Thoracic aorta (tissue), 2 donors: ENCODE measurements at regions not wholly inside any gene's neighbourhood (a gene's known extent, or its start where the extent isn't known, plus 50 kb on each side); places are given as distances from the start of the nearest gene placed in this dataset.

Source experiments
- ATAC-seq: fragments of 150-250 bp; one replicate; pipeline ENCODE4 v1.8.0; 2017; ENCODE audit warnings: low read depth; ENCODE audit not compliant: insufficient number of reproducible peaks, low FRiP score
- DNase-seq: peaks from one replicate; pipeline ENCODE4 v3.0.0-alpha.2; 2020; ENCODE audit warnings: low spot score
- H3K27ac ChIP-seq, 2 donors: fragments of 200-600 bp; sonication (generic); 1 replicate in 1 of 2; 2 replicates in 1 of 2; pipeline ENCODE4 v1.5.1; 2016; ENCODE audit warnings: mild to moderate bottlenecking in 2 of 2, moderate library complexity in 2 of 2
- H3K27me3 ChIP-seq: fragments of 200-600 bp; sonication (generic); replicated peaks from 2 replicates; pipeline ENCODE4 v1.6.0; 2016; ENCODE audit warnings: mild to moderate bottlenecking; ENCODE audit not compliant: insufficient read depth
- H3K36me3 ChIP-seq: fragments of 200-600 bp; sonication (generic); one replicate; pipeline ENCODE4 v1.5.1; 2016
- H3K4me1 ChIP-seq, 2 donors: fragments of 200-600 bp; sonication (generic); 1 replicate in 1 of 2; 2 replicates in 1 of 2; pipeline versions ENCODE4 v1.5.1 to v1.6.0; 2016; ENCODE audit warnings: low read depth in 2 of 2, mild to moderate bottlenecking in 1 of 2; ENCODE audit not compliant: control insufficient read depth in 1 of 2
- H3K4me3 ChIP-seq: fragments of 200-600 bp; sonication (generic); 2 replicates; pipeline ENCODE4 v1.5.1; 2016; ENCODE audit warnings: mild to moderate bottlenecking
- H3K9me3 ChIP-seq: fragments of 200-600 bp; sonication (generic); 2 replicates; pipeline ENCODE4 v1.5.1; 2016
- TF ChIP-seq, protein P1 (sequence below): fragments of 200-600 bp; sonication (generic); IDR thresholded peaks from one replicate; pipeline ENCODE4 v1.5.1; 2019; ENCODE audit warnings: antibody characterized with exemption

DNA sequence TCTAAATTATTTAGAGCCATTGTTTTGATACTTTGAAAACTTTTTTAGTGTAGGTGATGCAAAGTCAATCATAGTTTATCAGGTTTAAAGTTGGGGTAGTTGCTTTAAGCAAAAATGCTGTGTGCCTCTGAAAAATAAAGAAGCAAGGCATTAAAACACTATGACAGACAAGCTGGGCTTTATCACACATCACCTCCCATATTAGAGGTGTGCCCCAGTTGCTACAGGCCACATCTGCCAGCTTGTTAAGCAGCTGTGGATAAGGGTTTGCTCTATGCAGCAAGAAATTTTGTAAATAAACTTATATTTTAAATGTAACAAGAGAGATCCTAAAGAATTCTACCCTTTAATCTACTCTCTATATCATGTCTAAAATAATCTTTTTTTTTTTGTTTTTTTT lies 255.8 kb downstream of the B3GLCT start:
- Histone ChIP-seq H3K9me3 (no peaks in the 10 kb centered on the region), H3K27ac (no peak overlapping the region), H3K4me1 (no peaks in the 10 kb centered on the region), H3K27me3 (no peaks in the 10 kb centered on the region), H3K36me3 (no peaks in the 10 kb centered on the region), H3K4me3 (no peak overlapping the region)
- ATAC-seq, result no peak
- TF ChIP-seq, protein P1, sequence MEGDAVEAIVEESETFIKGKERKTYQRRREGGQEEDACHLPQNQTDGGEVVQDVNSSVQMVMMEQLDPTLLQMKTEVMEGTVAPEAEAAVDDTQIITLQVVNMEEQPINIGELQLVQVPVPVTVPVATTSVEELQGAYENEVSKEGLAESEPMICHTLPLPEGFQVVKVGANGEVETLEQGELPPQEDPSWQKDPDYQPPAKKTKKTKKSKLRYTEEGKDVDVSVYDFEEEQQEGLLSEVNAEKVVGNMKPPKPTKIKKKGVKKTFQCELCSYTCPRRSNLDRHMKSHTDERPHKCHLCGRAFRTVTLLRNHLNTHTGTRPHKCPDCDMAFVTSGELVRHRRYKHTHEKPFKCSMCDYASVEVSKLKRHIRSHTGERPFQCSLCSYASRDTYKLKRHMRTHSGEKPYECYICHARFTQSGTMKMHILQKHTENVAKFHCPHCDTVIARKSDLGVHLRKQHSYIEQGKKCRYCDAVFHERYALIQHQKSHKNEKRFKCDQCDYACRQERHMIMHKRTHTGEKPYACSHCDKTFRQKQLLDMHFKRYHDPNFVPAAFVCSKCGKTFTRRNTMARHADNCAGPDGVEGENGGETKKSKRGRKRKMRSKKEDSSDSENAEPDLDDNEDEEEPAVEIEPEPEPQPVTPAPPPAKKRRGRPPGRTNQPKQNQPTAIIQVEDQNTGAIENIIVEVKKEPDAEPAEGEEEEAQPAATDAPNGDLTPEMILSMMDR, result no peak
- no peak for DNase-seq

DNA sequence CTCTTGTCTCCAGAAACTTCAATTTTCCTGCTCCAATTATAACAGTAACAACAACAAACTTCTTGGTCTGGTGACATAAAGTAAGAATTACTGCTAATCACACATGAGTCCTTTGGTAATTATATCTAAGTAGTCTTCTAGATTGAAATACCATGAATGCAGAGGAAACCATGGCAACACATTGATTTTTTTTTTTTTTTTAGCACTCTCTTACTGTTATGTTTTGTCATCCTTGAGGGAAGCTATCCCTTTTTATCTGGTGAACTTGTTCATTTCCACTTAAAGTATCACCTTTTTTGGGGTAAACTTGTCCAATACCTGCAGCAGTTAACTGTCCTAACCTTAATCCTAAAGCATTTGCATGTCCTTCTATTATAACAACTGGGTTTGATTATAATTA lies 256.3 kb downstream of the B3GLCT start:
- Histone ChIP-seq H3K27me3 (no peaks in the 10 kb centered on the region), H3K4me1 (no peaks in the 10 kb centered on the region), H3K9me3 (no peaks in the 10 kb centered on the region), H3K27ac (no peak overlapping the region), H3K36me3 (no peaks in the 10 kb centered on the region), H3K4me3 (no peak overlapping the region)
- TF ChIP-seq, protein P1, result no peak
- DNase-seq (no peak), ATAC-seq (no peak)

DNA sequence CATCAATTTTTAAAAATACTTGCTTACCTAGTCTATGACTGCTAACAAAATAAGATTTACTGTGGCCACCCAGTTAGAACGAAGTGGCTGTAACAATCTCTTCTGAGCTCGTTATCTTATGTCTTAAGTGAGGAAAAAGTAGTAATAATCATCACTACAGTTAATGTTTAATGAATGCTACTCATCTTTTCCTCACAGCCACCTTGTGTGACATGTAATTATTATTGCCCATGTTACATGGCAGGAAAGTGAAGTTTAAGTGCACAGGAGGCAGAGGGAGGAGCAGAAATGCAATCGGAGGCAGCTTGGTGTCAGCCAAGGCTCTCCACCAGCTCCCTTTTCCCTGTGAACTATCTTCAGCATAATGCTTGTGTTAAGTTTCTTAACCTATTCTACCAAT lies 260.3 kb downstream of the B3GLCT start:
- H3K9me3 ChIP-seq, result no peaks in the 10 kb centered on the region
- no peaks in the 10 kb centered on the region for H3K4me1 ChIP-seq
- DNase-seq (no peak), ATAC-seq (no peak)
- TF ChIP-seq, protein P1, result no peak
- H3K4me3 ChIP-seq, result no peak overlapping the region
- no peaks in the 10 kb centered on the region for H3K36me3 ChIP-seq
- no peaks in the 10 kb centered on the region for H3K27me3 ChIP-seq
- H3K27ac ChIP-seq, result no peak overlapping the region

DNA sequence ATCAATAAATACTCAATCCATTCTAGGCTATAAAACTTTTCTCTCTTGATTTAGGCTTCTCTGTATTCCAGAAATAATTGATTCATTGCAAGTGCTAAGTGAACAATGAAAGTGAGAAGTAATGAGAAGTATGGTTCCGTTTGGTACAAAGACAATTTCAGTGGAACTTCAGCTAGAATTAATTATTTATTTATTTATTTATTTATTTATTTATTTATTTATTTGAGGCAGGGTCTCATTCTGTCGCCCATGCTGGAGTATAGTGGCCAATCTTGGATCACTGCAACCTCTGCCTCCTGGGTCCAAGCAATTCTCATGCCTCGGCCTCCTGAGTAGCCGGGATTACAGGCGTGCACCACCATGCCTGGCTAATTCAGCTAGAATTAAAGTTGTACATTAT lies 262.1 kb downstream of the B3GLCT start:
- no peaks in the 10 kb centered on the region for H3K4me1 ChIP-seq

DNA sequence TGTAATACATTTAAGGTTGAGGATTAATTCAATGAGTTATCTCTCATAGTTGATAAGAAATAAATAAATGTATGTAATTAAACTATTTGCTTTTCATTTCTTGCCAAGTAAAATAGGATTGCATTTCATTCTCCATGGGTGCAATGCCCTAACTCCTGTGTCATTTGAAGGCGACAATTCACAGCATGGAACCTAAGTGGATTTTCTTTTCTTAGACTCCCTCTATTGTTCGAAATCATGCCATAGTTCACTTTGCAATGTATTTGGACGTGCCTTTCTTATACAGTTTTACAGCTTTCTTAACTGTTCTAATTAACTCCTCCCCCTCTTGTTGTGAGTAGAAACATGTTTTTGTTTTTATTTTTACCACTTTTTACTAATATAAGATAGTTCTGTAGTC lies 263.0 kb downstream of the B3GLCT start:
- no peaks in the 10 kb centered on the region for H3K4me1 ChIP-seq
- no peaks in the 10 kb centered on the region for H3K9me3 ChIP-seq
- DNase-seq (no peak), ATAC-seq (no peak)
- no peak overlapping the region for H3K4me3 ChIP-seq
- H3K27ac ChIP-seq, result no peak overlapping the region
- TF ChIP-seq, protein P1, result no peak
- H3K36me3 ChIP-seq, result no peaks in the 10 kb centered on the region
- H3K27me3 ChIP-seq, result no peaks in the 10 kb centered on the region

More for the DNA sequence above, 262.1 kb downstream of the B3GLCT start:
- H3K4me3 ChIP-seq, result no peak overlapping the region
- no peak overlapping the region for H3K27ac ChIP-seq
- no peaks in the 10 kb centered on the region for H3K9me3 ChIP-seq
- ATAC-seq, result no peak
- TF ChIP-seq, protein P1, result no peak
- no peak for DNase-seq
- no peaks in the 10 kb centered on the region for H3K36me3 ChIP-seq
- no peaks in the 10 kb centered on the region for H3K27me3 ChIP-seq
